ENCODE measurements at regions not wholly inside any gene's neighbourhood (a gene's known extent, or its start where the extent isn't known, plus 50 kb on each side); places are given as distances from the start of the nearest gene placed in this dataset.

DNA sequence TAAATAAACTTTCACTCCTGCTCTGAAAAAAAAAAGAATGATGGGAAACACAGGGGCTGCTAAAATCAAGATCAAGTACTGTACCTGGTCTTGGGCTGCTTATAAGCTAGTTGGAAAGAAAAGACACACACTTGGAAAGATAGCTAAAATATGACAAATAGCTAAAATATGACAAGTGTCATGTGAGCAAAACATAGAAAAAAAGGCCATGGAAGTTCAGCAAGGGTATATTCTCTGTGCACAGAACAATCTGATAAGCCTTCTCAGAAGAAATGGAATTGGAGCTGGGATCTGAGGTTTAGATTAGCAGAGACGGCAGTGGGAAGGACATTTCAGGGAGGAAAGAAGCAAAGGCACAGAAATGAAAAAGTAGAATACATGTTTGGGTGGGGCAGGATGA is 126.2 kb upstream of the PMCH start:
- TF ChIP-seq POLR2A (IDR thresholded peaks at IDR 0.05) = no peak
- TF ChIP-seq, protein P1, sequence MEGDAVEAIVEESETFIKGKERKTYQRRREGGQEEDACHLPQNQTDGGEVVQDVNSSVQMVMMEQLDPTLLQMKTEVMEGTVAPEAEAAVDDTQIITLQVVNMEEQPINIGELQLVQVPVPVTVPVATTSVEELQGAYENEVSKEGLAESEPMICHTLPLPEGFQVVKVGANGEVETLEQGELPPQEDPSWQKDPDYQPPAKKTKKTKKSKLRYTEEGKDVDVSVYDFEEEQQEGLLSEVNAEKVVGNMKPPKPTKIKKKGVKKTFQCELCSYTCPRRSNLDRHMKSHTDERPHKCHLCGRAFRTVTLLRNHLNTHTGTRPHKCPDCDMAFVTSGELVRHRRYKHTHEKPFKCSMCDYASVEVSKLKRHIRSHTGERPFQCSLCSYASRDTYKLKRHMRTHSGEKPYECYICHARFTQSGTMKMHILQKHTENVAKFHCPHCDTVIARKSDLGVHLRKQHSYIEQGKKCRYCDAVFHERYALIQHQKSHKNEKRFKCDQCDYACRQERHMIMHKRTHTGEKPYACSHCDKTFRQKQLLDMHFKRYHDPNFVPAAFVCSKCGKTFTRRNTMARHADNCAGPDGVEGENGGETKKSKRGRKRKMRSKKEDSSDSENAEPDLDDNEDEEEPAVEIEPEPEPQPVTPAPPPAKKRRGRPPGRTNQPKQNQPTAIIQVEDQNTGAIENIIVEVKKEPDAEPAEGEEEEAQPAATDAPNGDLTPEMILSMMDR (IDR thresholded peaks at IDR 0.05) = no peak

Data from right lobe of liver (tissue), 4 donors.